HuH-7.5 (cell line): ENCODE measurements at regions not wholly inside any gene's neighbourhood (a gene's known extent, or its start where the extent isn't known, plus 50 kb on each side); places are given as distances from the start of the nearest gene placed in this dataset.
"Not testable (repeated sequence)": the region's sequence is repeated elsewhere in the genome, so short reads cannot be mapped to it uniquely, and the experiment has no call there.

ENCODE experiments used
- DNase-seq: peaks from one replicate; pipeline ENCODE4 v3.0.0; 2011; ENCODE audit warnings: low spot score

- no peak for DNase-seq
Observed at GRCh38 chr20:17873410-17874270, 95.0 kb downstream of the SNX5 start.

- no peak for DNase-seq
Observed at GRCh38 chr20:17872959-17873358, 95.6 kb downstream of the SNX5 start.

- DNase-seq, result no peak
Observed at GRCh38 chr20:17872434-17872833, 96.2 kb downstream of the SNX5 start.

GRCh38 chr20:17871886-17872285 is 96.7 kb downstream of the SNX5 start:
- no peak for DNase-seq

GRCh38 chr20:17871181-17871580 is 97.4 kb downstream of the SNX5 start:
- DNase-seq, result no peak

GRCh38 chr20:17870086-17870740 is 98.4 kb downstream of the SNX5 start:
- DNase-seq, result no peak

- no peak for DNase-seq
Observed at GRCh38 chr20:17869295-17869994, 99.1 kb downstream of the SNX5 start.

- no peak for DNase-seq
Observed at GRCh38 chr20:17868700-17869231, 99.8 kb downstream of the SNX5 start.

GRCh38 chr20:17868151-17868550 is 100.4 kb downstream of the SNX5 start:
- no peak for DNase-seq

- DNase-seq, result no peak
Observed at GRCh38 chr20:17867131-17867925, 101.3 kb downstream of the SNX5 start.

GRCh38 chr20:17866234-17867001 is 102.2 kb downstream of the SNX5 start:
- DNase-seq, result no peak

GRCh38 chr20:17863577-17864292 is 104.9 kb downstream of the SNX5 start:
- DNase-seq, result peak; percentile 87

- no peak for DNase-seq
Observed at GRCh38 chr20:17863209-17863576, 105.4 kb downstream of the SNX5 start.

GRCh38 chr20:17862171-17862570 is 106.4 kb downstream of the SNX5 start:
- no peak for DNase-seq

- DNase-seq, result not testable (repeated sequence)
Observed at GRCh38 chr20:17861620-17862019, 107.0 kb downstream of the SNX5 start.

GRCh38 chr20:17860301-17861197 is 108.0 kb downstream of the SNX5 start:
- no peak for DNase-seq

GRCh38 chr20:17859616-17860232 is 108.9 kb downstream of the SNX5 start:
- DNase-seq, result no peak

- peak; percentile 95 for DNase-seq
Observed at GRCh38 chr20:17859002-17859615, 109.5 kb downstream of the SNX5 start.
